GM10248 (cell line): ENCODE measurements at regions not wholly inside any gene's neighbourhood (a gene's known extent, or its start where the extent isn't known, plus 50 kb on each side); places are given as distances from the start of the nearest gene placed in this dataset.

Source experiments
- CTCF ChIA-PET: fragments of 300-600 bp; sonication (Branson Sonifier 250); formaldehyde crosslinking; extraction: SDS; loops from one replicate; lab custom pipeline; 2021; ENCODE audit warnings: antibody characterized with exemption; lab: Yijun Ruan, JAX
- POLR2A ChIA-PET: fragments of 350-650 bp; sonication (Branson Sonifier 250); formaldehyde crosslinking; extraction: SDS; loops from one replicate; lab custom pipeline; 2020; ENCODE audit warnings: antibody characterized with exemption; lab: Yijun Ruan, JAX
- DNase-seq: peaks from one replicate; pipeline ENCODE4 v3.0.0; 2012; ENCODE audit errors: extremely low spot score
- CTCF ChIP-seq: IDR thresholded peaks from 2 replicates; pipeline ENCODE4 v1.5.1; 2012; ENCODE audit warnings: mild to moderate bottlenecking, low read depth; ENCODE audit errors: extremely low read depth, missing control alignments, control extremely low read depth

DNA sequence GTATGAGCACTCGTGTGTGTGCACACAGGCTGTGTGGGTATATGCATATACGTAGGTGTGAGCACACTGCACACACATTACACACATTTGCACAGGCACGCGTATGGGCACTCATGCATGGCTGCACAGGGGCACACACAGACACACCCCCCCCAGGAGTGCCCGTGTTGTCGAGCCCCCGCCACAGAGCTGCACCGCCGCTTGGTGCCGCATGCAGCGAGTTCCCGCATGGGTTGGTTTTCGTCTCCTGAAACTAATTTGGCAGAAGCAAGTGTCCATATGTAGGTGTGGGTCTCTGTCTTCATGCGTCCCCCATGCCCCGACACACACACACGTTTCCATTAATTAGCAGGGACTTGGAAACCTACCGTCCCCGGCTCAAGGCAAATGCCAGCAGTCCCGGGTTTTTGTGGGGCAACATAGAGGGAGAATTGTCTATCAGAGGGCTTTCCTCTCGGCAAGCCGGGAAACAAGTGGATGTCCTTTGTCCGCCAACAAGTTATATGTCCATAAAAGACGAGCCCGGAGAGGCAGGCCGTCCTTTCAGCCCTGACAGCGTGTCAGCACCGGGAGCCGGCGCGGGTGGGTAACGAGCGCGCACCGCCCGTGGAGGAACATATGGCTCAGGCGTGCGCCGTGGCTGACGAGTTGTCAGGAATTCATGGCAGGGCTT, 1291.7 kb downstream of the BRD1 start:
- TF ChIP-seq CTCF = no peak
- POLR2A ChIA-PET = no interaction called here
- DNase-seq = no peak
- CTCF ChIA-PET = no interaction called here

GRCh38 chr22:48534395-48534958, 1293.2 kb downstream of the BRD1 start:
- ChIA-PET CTCF (no interaction called here), POLR2A (no interaction called here)
- TF ChIP-seq CTCF = no peak
- DNase-seq = no peak

GRCh38 chr22:48532986-48533385, 1294.7 kb downstream of the BRD1 start:
- no peak for DNase-seq
- ChIA-PET CTCF (no interaction called here), POLR2A (no interaction called here)
- no peak for TF ChIP-seq CTCF

DNA sequence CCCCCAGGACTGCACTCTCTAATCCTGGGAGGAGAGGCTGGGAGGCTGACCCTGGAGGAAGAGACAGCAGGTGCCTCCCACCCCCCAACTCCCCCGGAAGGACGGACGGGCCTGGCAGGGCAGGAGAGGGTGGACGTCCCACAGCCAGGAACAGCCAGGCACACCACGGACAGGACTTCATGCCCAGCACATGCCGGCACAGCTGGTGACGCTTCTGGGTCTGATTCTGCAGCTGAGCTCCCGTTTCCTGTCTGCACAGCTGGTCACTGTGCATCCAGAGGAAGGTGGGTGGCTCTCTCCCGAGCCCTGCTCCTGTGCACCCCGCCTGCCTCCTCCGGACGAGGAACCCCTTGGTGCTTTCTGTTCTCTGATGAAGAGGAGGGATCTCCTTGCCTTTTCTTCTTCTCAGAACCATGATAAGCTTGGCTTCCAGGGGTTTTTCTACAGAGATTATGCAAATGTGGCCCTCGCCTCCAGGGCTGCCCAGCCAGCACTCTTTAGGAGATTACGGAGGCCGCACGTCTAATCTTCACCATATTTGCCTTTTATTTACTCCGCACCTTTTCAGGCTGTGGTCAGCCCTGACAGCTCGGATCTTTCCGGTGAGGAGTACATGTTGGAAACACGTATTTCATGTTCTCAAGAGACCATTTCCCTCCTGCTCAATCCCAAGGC, 1295.8 kb downstream of the BRD1 start:
- ChIA-PET CTCF (no interaction called here), POLR2A (no interaction called here)
- DNase-seq = no peak
- TF ChIP-seq CTCF = no peak

GRCh38 chr22:48531108-48531507, 1296.6 kb downstream of the BRD1 start:
- TF ChIP-seq CTCF = no peak
- ChIA-PET CTCF (no interaction called here), POLR2A (interaction anchor here (0.6 kb wide), 1 partner anchor 21 kb away, joined by 3 read pairs; no protein-coding TSS in a partner anchor)
- no peak for DNase-seq

- ChIA-PET POLR2A (interaction anchor here (0.6 kb wide), 1 partner anchor 21 kb away, joined by 3 read pairs; no protein-coding TSS in a partner anchor), CTCF (no interaction called here)
- no peak for TF ChIP-seq CTCF
- DNase-seq = no peak
Observed at GRCh38 chr22:48530666-48531065, 1297.0 kb downstream of the BRD1 start.
